Neural progenitor cell (in vitro differentiated cells): ENCODE measurements at regions not wholly inside any gene's neighbourhood (a gene's known extent, or its start where the extent isn't known, plus 50 kb on each side); places are given as distances from the start of the nearest gene placed in this dataset.

Experiments
- DNase-seq: peaks from one replicate; pipeline ENCODE4 v3.0.0-alpha.2; 2016; ENCODE audit warnings: low spot score
- H2AFZ ChIP-seq: fragments of 200-600 bp; sonication (generic); replicated peaks from 2 replicates; pipeline ENCODE4 v1.6.1; 2016; ENCODE audit warnings: antibody characterized with exemption
- H3F3A ChIP-seq: fragments of 200-600 bp; sonication (generic); 2 replicates; pipeline ENCODE4 v1.6.1; 2016; ENCODE audit warnings: antibody characterized with exemption, low read depth
- H3K27ac ChIP-seq: fragments of 200-600 bp; sonication (generic); 2 replicates; pipeline ENCODE4 v1.5.1; 2016; ENCODE audit warnings: mild to moderate bottlenecking
- H3K27me3 ChIP-seq: fragments of 200-600 bp; sonication (generic); 2 replicates; pipeline ENCODE4 v1.6.1; 2016; ENCODE audit warnings: mild to moderate bottlenecking, moderate library complexity
- H3K36me3 ChIP-seq: fragments of 200-600 bp; sonication (generic); 2 replicates; pipeline ENCODE4 v1.5.1; 2016
- H3K4me1 ChIP-seq: fragments of 200-600 bp; sonication (generic); 2 replicates; pipeline ENCODE4 v1.6.1; 2016; ENCODE audit warnings: mixed run types
- H3K4me2 ChIP-seq: fragments of 200-600 bp; sonication (generic); 2 replicates; pipeline ENCODE4 v1.6.1; 2016
- H3K4me3 ChIP-seq: fragments of 200-600 bp; sonication (generic); 2 replicates; pipeline ENCODE4 v1.5.1; 2016
- H3K79me2 ChIP-seq: fragments of 200-600 bp; sonication (generic); 2 replicates; pipeline ENCODE4 v1.6.1; 2016; ENCODE audit warnings: low read depth
- H3K9ac ChIP-seq: fragments of 200-600 bp; sonication (generic); 2 replicates; pipeline ENCODE4 v1.6.1; 2016
- H3K9me3 ChIP-seq: fragments of 200-600 bp; sonication (generic); 2 replicates; pipeline ENCODE4 v1.5.1; 2016; ENCODE audit warnings: low read depth
- H4K20me1 ChIP-seq: fragments of 200-600 bp; sonication (generic); 2 replicates; pipeline ENCODE4 v1.6.1; 2016; ENCODE audit warnings: low read depth
- H3K27ac Mint-ChIP-seq: 3 replicates; pipeline ENCODE4 v1.8.0; 2021; ENCODE audit warnings: mixed read lengths
- H3K27me3 Mint-ChIP-seq: 2 replicates; pipeline ENCODE4 v1.8.0; 2022; ENCODE audit warnings: low read depth, mild to moderate bottlenecking, inconsistent platforms, moderate library complexity, mixed read lengths; ENCODE audit not compliant: insufficient read depth
- H3K36me3 Mint-ChIP-seq: 3 replicates; pipeline ENCODE4 v1.8.0; 2021; ENCODE audit warnings: mixed read lengths
- H3K4me1 Mint-ChIP-seq: 3 replicates; pipeline ENCODE4 v1.8.0; 2021; ENCODE audit warnings: mixed read lengths
- H3K4me3 Mint-ChIP-seq: 3 replicates; pipeline ENCODE4 v1.8.0; 2021; ENCODE audit warnings: mild to moderate bottlenecking, moderate library complexity, mixed read lengths
- H3K9me3 Mint-ChIP-seq: 3 replicates; pipeline ENCODE4 v1.8.0; 2020; ENCODE audit warnings: mixed read lengths
- CTCF ChIP-seq: fragments of 200-600 bp; sonication (generic); IDR thresholded peaks from 2 replicates; pipeline ENCODE4 v1.5.1; 2017; ENCODE audit warnings: antibody characterized with exemption, mild to moderate bottlenecking
- EZH2 ChIP-seq: fragments of 200-600 bp; sonication (generic); IDR thresholded peaks from 2 replicates; pipeline ENCODE4 v1.6.1; 2017; ENCODE audit warnings: antibody characterized with exemption, mild to moderate bottlenecking, moderate library complexity
- EZH2phosphoT487 ChIP-seq: fragments of 200-600 bp; sonication (generic); IDR thresholded peaks from 2 replicates; pipeline ENCODE4 v1.6.1; 2017; ENCODE audit warnings: antibody characterized with exemption

DNA sequence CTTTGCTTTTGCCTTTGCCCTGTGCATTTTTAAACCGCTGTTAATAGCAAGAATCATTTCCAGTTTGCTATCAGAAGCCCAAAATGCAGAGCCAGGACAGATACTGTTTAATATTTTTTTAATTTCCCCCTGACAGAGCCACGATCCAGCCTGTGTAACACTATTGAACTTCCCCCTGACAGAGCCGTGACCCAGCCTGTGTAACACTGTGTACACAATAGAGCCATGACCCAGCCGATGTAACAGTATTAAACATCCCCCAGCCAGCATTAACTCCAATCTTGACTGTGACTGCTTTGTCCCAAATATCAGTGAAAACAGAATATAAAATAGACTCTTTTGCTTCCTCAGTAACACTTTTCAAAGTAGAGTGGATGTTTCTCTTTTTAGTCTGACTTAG, 607.9 kb upstream of the CDH5 start:
- no peak for DNase-seq
- Histone ChIP-seq H3K79me2 (no peaks in the 10 kb centered on the region), H3K9me3 (no peaks in the 10 kb centered on the region), H3F3A (no peaks in the 10 kb centered on the region), H3K27me3 (no peaks in the 10 kb centered on the region), H3K4me1 (peaks cover 10% of the 10 kb centered on the region), H3K4me3 (no peak overlapping the region), H3K36me3 (no peaks in the 10 kb centered on the region), H3K9ac (no peak overlapping the region), H3K4me2 (no peak overlapping the region), H2AFZ (no peak overlapping the region), H4K20me1 (no peaks in the 10 kb centered on the region), H3K27ac (no peak overlapping the region)
- peaks cover 4% of the 10 kb centered on the region for H3K9me3 Mint-ChIP-seq
- H3K4me3 Mint-ChIP-seq = no peak overlapping the region
- peaks cover 5% of the 10 kb centered on the region for H3K27me3 Mint-ChIP-seq
- peaks cover 8% of the 10 kb centered on the region for H3K4me1 Mint-ChIP-seq
- TF ChIP-seq CTCF (no peak), EZH2phosphoT487 (no peak), EZH2 (no peak)
- H3K27ac Mint-ChIP-seq = no peak overlapping the region
- no peaks in the 10 kb centered on the region for H3K36me3 Mint-ChIP-seq

- H3F3A ChIP-seq = no peaks in the 10 kb centered on the region
- no peak overlapping the region for H3K27ac ChIP-seq
- no peaks in the 10 kb centered on the region for H3K79me2 ChIP-seq
- peaks cover 11% of the 10 kb centered on the region for H3K4me1 ChIP-seq
- H3K27me3 ChIP-seq = no peaks in the 10 kb centered on the region
- no peaks in the 10 kb centered on the region for H3K36me3 ChIP-seq
- H3K4me2 ChIP-seq = no peak overlapping the region
- H3K9ac ChIP-seq = no peak overlapping the region
- DNase-seq = no peak
- Mint-ChIP-seq H3K36me3 (no peaks in the 10 kb centered on the region), H3K4me3 (no peak overlapping the region), H3K4me1 (peaks cover 21% of the 10 kb centered on the region), H3K27me3 (peaks cover 7% of the 10 kb centered on the region), H3K9me3 (peaks cover 4% of the 10 kb centered on the region), H3K27ac (no peak overlapping the region)
- H3K4me3 ChIP-seq = no peak overlapping the region
- TF ChIP-seq CTCF (no peak), EZH2phosphoT487 (no peak), EZH2 (no peak)
- no peak overlapping the region for H2AFZ ChIP-seq
- H3K9me3 ChIP-seq = no peaks in the 10 kb centered on the region
- no peaks in the 10 kb centered on the region for H4K20me1 ChIP-seq
These were observed 609.4 kb upstream of the CDH5 start for GRCh38 chr16:65757064-65757463.

DNA sequence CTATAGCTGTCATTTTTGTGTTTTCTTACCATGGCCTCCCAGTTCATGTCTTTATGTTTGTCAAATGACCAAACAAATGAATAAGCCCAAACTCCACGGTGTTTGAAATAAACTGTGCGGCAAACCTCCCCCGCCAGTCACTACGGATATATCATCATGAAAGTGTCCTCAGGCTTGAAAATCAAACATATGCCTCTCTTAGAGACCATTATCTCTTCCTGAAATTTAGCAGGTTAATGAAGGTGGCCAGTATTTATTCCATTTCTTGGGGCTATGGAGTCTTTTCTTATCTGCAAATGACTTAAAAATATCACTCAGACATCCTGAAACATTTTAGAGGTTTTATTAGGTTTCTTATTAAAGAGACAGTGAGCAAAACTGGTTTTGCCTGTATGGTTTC, 610.3 kb upstream of the CDH5 start:
- H3K4me3 ChIP-seq = no peak overlapping the region
- H3K27me3 ChIP-seq = no peaks in the 10 kb centered on the region
- H3K9me3 ChIP-seq = no peaks in the 10 kb centered on the region
- no peaks in the 10 kb centered on the region for H4K20me1 ChIP-seq
- Mint-ChIP-seq H3K27ac (no peak overlapping the region), H3K4me1 (peaks cover 27% of the 10 kb centered on the region), H3K27me3 (peaks cover 7% of the 10 kb centered on the region), H3K36me3 (no peaks in the 10 kb centered on the region), H3K9me3 (peaks cover 4% of the 10 kb centered on the region), H3K4me3 (no peak overlapping the region)
- TF ChIP-seq EZH2phosphoT487 (no peak), CTCF (no peak), EZH2 (no peak)
- H3F3A ChIP-seq = no peaks in the 10 kb centered on the region
- no peak overlapping the region for H3K27ac ChIP-seq
- no peak overlapping the region for H3K4me2 ChIP-seq
- H3K36me3 ChIP-seq = no peaks in the 10 kb centered on the region
- no peaks in the 10 kb centered on the region for H3K79me2 ChIP-seq
- peaks cover 8% of the 10 kb centered on the region for H3K4me1 ChIP-seq
- no peak overlapping the region for H2AFZ ChIP-seq
- DNase-seq = no peak
- H3K9ac ChIP-seq = no peak overlapping the region
